IMR-90 (cell line): ENCODE measurements at regions not wholly inside any gene's neighbourhood (a gene's known extent, or its start where the extent isn't known, plus 50 kb on each side); places are given as distances from the start of the nearest gene placed in this dataset.

Source experiments
- ATAC-seq: fragments of 200-7000 bp; cut with Tn5 transposase; 2 replicates; pipeline ENCODE4 v1.9.1; 2020; ENCODE audit warnings: low read depth, mild to moderate bottlenecking, moderate library complexity
- BruUV-seq: library from RNA; stranded (reverse); fragments of 400-500 nt; replicated peaks from 2 replicates; lab custom pipeline; 2021; lab: Mats Ljungman, UMichigan
- CTCF ChIA-PET: fragments of 300-600 bp; formaldehyde crosslinking; extraction: SDS; loops from one replicate; lab custom pipeline; 2021; ENCODE audit warnings: antibody characterized with exemption; lab: Yijun Ruan, JAX
- POLR2A ChIA-PET: fragments of 300-600 bp; sonication (Branson Sonifier 250); formaldehyde crosslinking; loops from one replicate; lab custom pipeline; 2022; ENCODE audit warnings: antibody characterized with exemption; ENCODE audit not compliant: unreplicated experiment; lab: Charles Lee
- DNase-seq: peaks from one replicate; pipeline ENCODE4 v3.0.0; 2013
- H2AFZ ChIP-seq: replicated peaks from 2 replicates; pipeline ENCODE3; 2013; ENCODE audit warnings: low read length, mild to moderate bottlenecking; ENCODE audit not compliant: poor library complexity
- H2AK5ac ChIP-seq: 2 replicates; pipeline ENCODE4 v1.6.1; 2013; ENCODE audit warnings: low read depth, low read length, inconsistent platforms
- H2AK9ac ChIP-seq: replicated peaks from 2 replicates; pipeline ENCODE3; 2013; ENCODE audit warnings: mild to moderate bottlenecking, low read depth, low read length, moderate library complexity; ENCODE audit not compliant: poor library complexity
- H2BK120ac ChIP-seq: 2 replicates; pipeline ENCODE4 v1.6.1; 2013; ENCODE audit warnings: low read depth, low read length, inconsistent platforms
- H2BK15ac ChIP-seq: 3 replicates; pipeline ENCODE4 v1.6.1; 2013; ENCODE audit warnings: low read depth, low read length, inconsistent platforms
- H2BK20ac ChIP-seq: 2 replicates; pipeline ENCODE4 v1.6.1; 2013; ENCODE audit warnings: low read depth, mild to moderate bottlenecking, inconsistent platforms, low read length, moderate library complexity
- H2BK5ac ChIP-seq: 2 replicates; pipeline ENCODE4 v1.6.1; 2013; ENCODE audit warnings: mild to moderate bottlenecking, low read depth, low read length, inconsistent platforms; ENCODE audit not compliant: poor library complexity, severe bottlenecking
- H3K14ac ChIP-seq: replicated peaks from 2 replicates; pipeline ENCODE4 v1.6.1; 2013; ENCODE audit warnings: low read depth, low read length, inconsistent platforms
- H3K18ac ChIP-seq: 2 replicates; pipeline ENCODE4 v1.6.1; 2013; ENCODE audit warnings: low read depth, low read length, control low read depth
- H3K23ac ChIP-seq: 2 replicates; pipeline ENCODE4 v1.6.1; 2013; ENCODE audit warnings: low read depth, low read length, inconsistent platforms
- H3K27ac ChIP-seq: 2 replicates; pipeline ENCODE4 v1.5.1; 2013; ENCODE audit warnings: mild to moderate bottlenecking, control low read depth, low read length; ENCODE audit not compliant: insufficient read depth
- H3K27me3 ChIP-seq: 2 replicates; pipeline ENCODE4 v1.6.1; 2013; ENCODE audit warnings: low read length; ENCODE audit not compliant: control insufficient read depth, insufficient read depth
- H3K36me3 ChIP-seq: 2 replicates; pipeline ENCODE4 v1.6.1; 2013; ENCODE audit warnings: low read length, mixed read lengths; ENCODE audit not compliant: control insufficient read depth, insufficient read depth
- H3K4ac ChIP-seq: 2 replicates; pipeline ENCODE4 v1.6.1; 2013; ENCODE audit warnings: low read depth, low read length, inconsistent platforms
- H3K4me1 ChIP-seq: 2 replicates; pipeline ENCODE4 v1.6.1; 2013; ENCODE audit warnings: low read length, mixed read lengths; ENCODE audit not compliant: control insufficient read depth, insufficient read depth
- H3K4me2 ChIP-seq: 2 replicates; pipeline ENCODE4 v1.6.1; 2013; ENCODE audit warnings: low read depth, mild to moderate bottlenecking, control low read depth, low read length, moderate library complexity
- H3K4me3 ChIP-seq: 2 replicates; pipeline ENCODE4 v1.5.1; 2013; ENCODE audit warnings: low read depth, mild to moderate bottlenecking, control low read depth, low read length, moderate library complexity; ENCODE audit not compliant: insufficient read depth
- H3K56ac ChIP-seq: 2 replicates; pipeline ENCODE4 v1.6.1; 2013; ENCODE audit warnings: low read length, inconsistent platforms; ENCODE audit not compliant: insufficient read depth; ENCODE audit errors: extremely low read depth
- H3K79me1 ChIP-seq, 2 experiments: 2 replicates each; pipeline ENCODE4 v1.6.1; 2013; ENCODE audit warnings: low read length in 2 of 2, inconsistent platforms in 1 of 2, low read depth in 1 of 2
- H3K9ac ChIP-seq: 2 replicates; pipeline ENCODE4 v1.6.1; 2013; ENCODE audit warnings: low read depth, low read length, control low read depth
- H3K9me1 ChIP-seq: 2 replicates; pipeline ENCODE4 v1.6.1; 2013; ENCODE audit warnings: low read length, inconsistent platforms; ENCODE audit not compliant: insufficient read depth
- H3K9me3 ChIP-seq: 2 replicates; pipeline ENCODE4 v1.6.1; 2013; ENCODE audit warnings: low read length; ENCODE audit not compliant: control insufficient read depth, insufficient read depth
- H4K20me1 ChIP-seq: 2 replicates; pipeline ENCODE4 v1.6.1; 2013; ENCODE audit warnings: low read length, inconsistent platforms; ENCODE audit not compliant: insufficient read depth
- H4K5ac ChIP-seq: 2 replicates; pipeline ENCODE4 v1.6.1; 2013; ENCODE audit warnings: mild to moderate bottlenecking, low read depth, low read length, control low read depth
- H4K8ac ChIP-seq, 2 experiments: 2 replicates each; pipeline ENCODE4 v1.6.1; 2013; ENCODE audit warnings: low read depth in 2 of 2, low read length in 2 of 2, control low read depth in 1 of 2, inconsistent platforms in 1 of 2
- H4K91ac ChIP-seq: 2 replicates; pipeline ENCODE4 v1.6.1; 2013; ENCODE audit warnings: low read depth, low read length, inconsistent platforms; ENCODE audit not compliant: insufficient read depth
- BHLHE40 ChIP-seq: fragments of 150-350 bp; IDR thresholded peaks from 2 replicates; pipeline ENCODE4 v1.6.1; 2016; ENCODE audit warnings: mild to moderate bottlenecking, low read depth, low read length
- CEBPB ChIP-seq: IDR thresholded peaks from 2 replicates; pipeline ENCODE4 v1.6.1; 2012; ENCODE audit warnings: low read depth, low read length, improper control_type of control experiment
- CHD1 ChIP-seq: IDR thresholded peaks from 2 replicates; pipeline ENCODE4 v1.6.1; 2012; ENCODE audit warnings: low read depth, low read length, improper control_type of control experiment
- FOS ChIP-seq: fragments of 150-350 bp; IDR thresholded peaks from 2 replicates; pipeline ENCODE4 v1.6.1; 2016; ENCODE audit warnings: low read depth, low read length
- MAFK ChIP-seq: IDR thresholded peaks from 2 replicates; pipeline ENCODE4 v1.6.1; 2012; ENCODE audit warnings: low read depth, low read length, improper control_type of control experiment
- MAZ ChIP-seq: IDR thresholded peaks from 2 replicates; pipeline ENCODE4 v1.6.1; 2012; ENCODE audit warnings: low read depth, mild to moderate bottlenecking, low read length, improper control_type of control experiment, moderate library complexity, borderline replicate concordance
- MXI1 ChIP-seq: IDR thresholded peaks from 2 replicates; pipeline ENCODE4 v1.6.1; 2012; ENCODE audit warnings: low read depth, mild to moderate bottlenecking, low read length, moderate library complexity, borderline replicate concordance
- NFE2L2 ChIP-seq: fragments of 150-350 bp; IDR thresholded peaks from 2 replicates; pipeline ENCODE4 v1.6.1; 2016; ENCODE audit warnings: low read depth, mild to moderate bottlenecking, low read length
- POLR2A ChIP-seq: IDR thresholded peaks from 2 replicates; pipeline ENCODE4 v1.6.1; 2012; ENCODE audit warnings: mild to moderate bottlenecking, low read depth, low read length
- RAD21 ChIP-seq: IDR thresholded peaks from 2 replicates; pipeline ENCODE4 v1.6.1; 2012; ENCODE audit warnings: low read length, improper control_type of control experiment
- RCOR1 ChIP-seq: IDR thresholded peaks from 2 replicates; pipeline ENCODE4 v1.6.1; 2012; ENCODE audit warnings: mild to moderate bottlenecking, low read length, improper control_type of control experiment; ENCODE audit not compliant: insufficient replicate concordance
- RFX5 ChIP-seq: IDR thresholded peaks from 2 replicates; pipeline ENCODE4 v1.8.0; 2012; ENCODE audit warnings: low read depth, mild to moderate bottlenecking, low read length, moderate library complexity
- SMC3 ChIP-seq: fragments of 150-350 bp; IDR thresholded peaks from 2 replicates; pipeline ENCODE4 v1.6.1; 2016; ENCODE audit warnings: low read depth, mild to moderate bottlenecking, antibody characterized with exemption, low read length, moderate library complexity
- WGBS, 2 experiments: methylation state at CpG; one replicate each; pipeline versions ENCODE4 v1.1.5 to v1.1.7; 2013; ENCODE audit warnings: missing lambda C conversion rate in 2 of 2; ENCODE audit not compliant: insufficient read length in 1 of 2; ENCODE audit errors: extremely low coverage in 2 of 2; 5-methylcytosine and 5-hydroxymethylcytosine counted together
- dilution Hi-C: fragments of 300-500 bp; cut with HindIII; formaldehyde crosslinking; loops from one replicate; pipeline ENCODE4 v1.14.3; 2018; ENCODE audit warnings: low sequenced_read_pairs; ENCODE audit not compliant: unreplicated experiment
- in situ Hi-C: fragments of 300-500 bp; cut with MboI; formaldehyde crosslinking; loops from 3 replicates; pipeline ENCODE4 v1.14.3; 2019; ENCODE audit warnings: low sequenced_read_pairs, inconsistent platforms, mixed read lengths
- intact Hi-C: fragments of 100-400 bp; cut with micrococcal nuclease; formaldehyde crosslinking; loops from 2 replicates; pipeline ENCODE4 v1.10.0; 2022
- TF ChIP-seq, protein P1 (sequence below): conservative IDR thresholded peaks from 2 replicates; pipeline ENCODE4 v1.5.1; 2012; ENCODE audit warnings: mild to moderate bottlenecking, low read depth, low read length, improper control_type of control experiment
- TF ChIP-seq, protein P2 (sequence below): fragments of 150-350 bp; IDR thresholded peaks from 2 replicates; pipeline ENCODE4 v1.6.1; 2016; ENCODE audit warnings: low read depth, mild to moderate bottlenecking, low read length, moderate library complexity, borderline replicate concordance
- TF ChIP-seq, protein P3 (sequence below): fragments of 150-350 bp; IDR thresholded peaks from 2 replicates; pipeline ENCODE4 v1.6.1; 2017; ENCODE audit warnings: mild to moderate bottlenecking, antibody characterized with exemption, low read length, low read depth

GRCh38 chr2:14750433-14750832 lies 117.9 kb downstream of the LRATD1 start:
- ChIA-PET CTCF (interaction anchor here (0.7 kb wide), 1 partner anchor 380 kb away, joined by 3 read pairs; no protein-coding TSS in a partner anchor), POLR2A (no interaction called here)
- no peak overlapping the region for H3K14ac ChIP-seq
- H2BK5ac ChIP-seq: no peak overlapping the region
- H3K4me3 ChIP-seq: no peak overlapping the region
- no peak overlapping the region for H2BK20ac ChIP-seq
- H3K36me3 ChIP-seq: no peaks in the 10 kb centered on the region
- H3K27me3 ChIP-seq: no peaks in the 10 kb centered on the region
- no peak overlapping the region for H3K56ac ChIP-seq
- H3K9me1 ChIP-seq: no peaks in the 10 kb centered on the region
- no peak overlapping the region for H4K5ac ChIP-seq
- no TSS peak for BruUV-seq
- no peak overlapping the region for H3K4me2 ChIP-seq
- ATAC-seq (no peak), DNase-seq (no peak)
- H3K23ac ChIP-seq: no peak overlapping the region
- intact Hi-C loops (loop anchor here (10.0 kb wide), 1 partner anchor 116 kb away; the partner anchor contains the start of gene LRATD1), dilution Hi-C loops (no loop called here), in situ Hi-C loops (no loop called here)
- no CpG with 5 or more reads among the region's 5 CpGs for whole genome bisulfite sequencing, 2 experiments
- H3K27ac ChIP-seq: no peak overlapping the region
- H3K4ac ChIP-seq: no peak overlapping the region
- no peak overlapping the region for H2AK9ac ChIP-seq
- TF ChIP-seq FOS (no peak), MAZ (no peak), MXI1 (no peak), CHD1 (no peak), NFE2L2 (no peak), MAFK (no peak), CEBPB (no peak), SMC3 (no peak), RCOR1 (no peak), BHLHE40 (no peak), POLR2A (no peak), RAD21 (no peak), RFX5 (no peak)
- TF ChIP-seq, protein P1, sequence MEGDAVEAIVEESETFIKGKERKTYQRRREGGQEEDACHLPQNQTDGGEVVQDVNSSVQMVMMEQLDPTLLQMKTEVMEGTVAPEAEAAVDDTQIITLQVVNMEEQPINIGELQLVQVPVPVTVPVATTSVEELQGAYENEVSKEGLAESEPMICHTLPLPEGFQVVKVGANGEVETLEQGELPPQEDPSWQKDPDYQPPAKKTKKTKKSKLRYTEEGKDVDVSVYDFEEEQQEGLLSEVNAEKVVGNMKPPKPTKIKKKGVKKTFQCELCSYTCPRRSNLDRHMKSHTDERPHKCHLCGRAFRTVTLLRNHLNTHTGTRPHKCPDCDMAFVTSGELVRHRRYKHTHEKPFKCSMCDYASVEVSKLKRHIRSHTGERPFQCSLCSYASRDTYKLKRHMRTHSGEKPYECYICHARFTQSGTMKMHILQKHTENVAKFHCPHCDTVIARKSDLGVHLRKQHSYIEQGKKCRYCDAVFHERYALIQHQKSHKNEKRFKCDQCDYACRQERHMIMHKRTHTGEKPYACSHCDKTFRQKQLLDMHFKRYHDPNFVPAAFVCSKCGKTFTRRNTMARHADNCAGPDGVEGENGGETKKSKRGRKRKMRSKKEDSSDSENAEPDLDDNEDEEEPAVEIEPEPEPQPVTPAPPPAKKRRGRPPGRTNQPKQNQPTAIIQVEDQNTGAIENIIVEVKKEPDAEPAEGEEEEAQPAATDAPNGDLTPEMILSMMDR: no peak
- TF ChIP-seq, protein P2, sequence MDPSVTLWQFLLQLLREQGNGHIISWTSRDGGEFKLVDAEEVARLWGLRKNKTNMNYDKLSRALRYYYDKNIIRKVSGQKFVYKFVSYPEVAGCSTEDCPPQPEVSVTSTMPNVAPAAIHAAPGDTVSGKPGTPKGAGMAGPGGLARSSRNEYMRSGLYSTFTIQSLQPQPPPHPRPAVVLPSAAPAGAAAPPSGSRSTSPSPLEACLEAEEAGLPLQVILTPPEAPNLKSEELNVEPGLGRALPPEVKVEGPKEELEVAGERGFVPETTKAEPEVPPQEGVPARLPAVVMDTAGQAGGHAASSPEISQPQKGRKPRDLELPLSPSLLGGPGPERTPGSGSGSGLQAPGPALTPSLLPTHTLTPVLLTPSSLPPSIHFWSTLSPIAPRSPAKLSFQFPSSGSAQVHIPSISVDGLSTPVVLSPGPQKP: no peak
- TF ChIP-seq, protein P3, sequence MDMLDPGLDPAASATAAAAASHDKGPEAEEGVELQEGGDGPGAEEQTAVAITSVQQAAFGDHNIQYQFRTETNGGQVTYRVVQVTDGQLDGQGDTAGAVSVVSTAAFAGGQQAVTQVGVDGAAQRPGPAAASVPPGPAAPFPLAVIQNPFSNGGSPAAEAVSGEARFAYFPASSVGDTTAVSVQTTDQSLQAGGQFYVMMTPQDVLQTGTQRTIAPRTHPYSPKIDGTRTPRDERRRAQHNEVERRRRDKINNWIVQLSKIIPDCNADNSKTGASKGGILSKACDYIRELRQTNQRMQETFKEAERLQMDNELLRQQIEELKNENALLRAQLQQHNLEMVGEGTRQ: no peak
- peaks cover 19% of the 10 kb centered on the region for H3K9me3 ChIP-seq
- no peak overlapping the region for H4K91ac ChIP-seq
- no peak overlapping the region for H2BK120ac ChIP-seq
- H3K4me1 ChIP-seq: no peaks in the 10 kb centered on the region
- no peak overlapping the region for H2AK5ac ChIP-seq
- no peak overlapping the region for H2AFZ ChIP-seq
- no peaks in the 10 kb centered on the region for H3K79me1 ChIP-seq
- no peak overlapping the region for H4K8ac ChIP-seq
- no peak overlapping the region for H3K9ac ChIP-seq
- no peak overlapping the region for H3K18ac ChIP-seq
- no peaks in the 10 kb centered on the region for H4K20me1 ChIP-seq
- no peak overlapping the region for H2BK15ac ChIP-seq
